Breast epithelium (tissue), 4 donors: ENCODE measurements at regions not wholly inside any gene's neighbourhood (a gene's known extent, or its start where the extent isn't known, plus 50 kb on each side); places are given as distances from the start of the nearest gene placed in this dataset.

ENCODE experiments used
- DNase-seq, 2 donors: peaks; one replicate each; pipeline ENCODE4 v3.0.0-alpha.2; 2019; ENCODE audit warnings: low spot score in 2 of 2
- H3K27ac ChIP-seq, 2 donors: fragments of 200-600 bp; sonication (generic) in 1 of 2; one replicate each; pipeline ENCODE4 v1.5.1; 2016 to 2019; ENCODE audit warnings: mild to moderate bottlenecking in 1 of 2
- H3K27me3 ChIP-seq, 2 donors: fragments of 200-600 bp; sonication (generic) in 1 of 2; one replicate each; pipeline versions ENCODE4 v1.5.1 to v1.6.0; 2017 to 2019; ENCODE audit warnings: control low read depth in 1 of 2, mild to moderate bottlenecking in 1 of 2
- H3K36me3 ChIP-seq: fragments of 200-600 bp; one replicate; pipeline ENCODE4 v1.5.1; 2019
- H3K4me1 ChIP-seq, 2 donors: fragments of 200-600 bp; sonication (generic); one replicate each; pipeline ENCODE4 v1.5.1; 2016 to 2019; ENCODE audit warnings: control low read depth in 1 of 2
- H3K4me3 ChIP-seq, 3 donors: fragments of 200-600 bp; sonication (generic); 1 replicate in 2 of 3; 2 replicates in 1 of 3; pipeline ENCODE4 v1.5.1; 2016 to 2019; ENCODE audit warnings: mild to moderate bottlenecking in 3 of 3, moderate library complexity in 2 of 3
- H3K9me3 ChIP-seq, 2 donors: fragments of 200-600 bp; sonication (generic) in 1 of 2; one replicate each; pipeline ENCODE4 v1.5.1; 2016 to 2019; ENCODE audit warnings: control low read depth in 1 of 2
- CTCF ChIP-seq, 3 donors: fragments of 450-650 bp; IDR thresholded peaks; one replicate each; pipeline ENCODE4 v1.5.1; 2016 to 2017; ENCODE audit warnings: antibody characterized with exemption in 3 of 3, mild to moderate bottlenecking in 3 of 3, moderate library complexity in 3 of 3
- POLR2A ChIP-seq: fragments of 450-650 bp; IDR thresholded peaks from one replicate; pipeline ENCODE4 v1.6.1; 2016; ENCODE audit warnings: antibody characterized with exemption, mild to moderate bottlenecking, moderate library complexity
- POLR2AphosphoS5 ChIP-seq, 3 donors: sonication (generic); formaldehyde crosslinking; IDR thresholded peaks; one replicate each; pipeline ENCODE4 v1.6.1; 2017; ENCODE audit warnings: antibody characterized with exemption in 3 of 3
- intact Hi-C: fragments of 100-400 bp; cut with DNase I; formaldehyde crosslinking; loops from one replicate; pipeline ENCODE4 v1.15.1; 2023; ENCODE audit warnings: low total_unique reads

GRCh38 chr11:82577246-82577645 lies 156.4 kb downstream of the FAM181B start:
- no peaks in the 10 kb centered on the region for H3K36me3 ChIP-seq
- no peak for TF ChIP-seq CTCF (IDR thresholded peaks at IDR 0.05)
- TF ChIP-seq POLR2AphosphoS5 (IDR thresholded peaks at IDR 0.05), result no peak
- no peak for TF ChIP-seq POLR2A
- no peak overlapping the region for H3K4me3 ChIP-seq
- DNase-seq, result no peak
- H3K27ac ChIP-seq, result no peak overlapping the region
- intact Hi-C loops, result no loop called here
- H3K9me3 ChIP-seq, result no peaks in the 10 kb centered on the region
- H3K4me1 ChIP-seq, result no peaks in the 10 kb centered on the region
- peaks cover 0 to 9% of the 10 kb centered on the region in 2 donors for H3K27me3 ChIP-seq

- no peaks in the 10 kb centered on the region for H3K36me3 ChIP-seq
- no peaks in the 10 kb centered on the region for H3K27me3 ChIP-seq
- no peaks in the 10 kb centered on the region for H3K9me3 ChIP-seq
- no peak overlapping the region for H3K4me3 ChIP-seq
- intact Hi-C loops, result no loop called here
- H3K27ac ChIP-seq, result no peak overlapping the region
- TF ChIP-seq POLR2AphosphoS5 (IDR thresholded peaks at IDR 0.05) (no peak), POLR2A (no peak), CTCF (IDR thresholded peaks at IDR 0.05) (no peak)
- H3K4me1 ChIP-seq, result no peaks in the 10 kb centered on the region
- no peak for DNase-seq
These were observed 172.8 kb downstream of the FAM181B start for GRCh38 chr11:82560836-82561235.

GRCh38 chr11:82559609-82560008 lies 174.1 kb downstream of the FAM181B start:
- intact Hi-C loops, result no loop called here
- DNase-seq, result no peak
- Histone ChIP-seq H3K27me3 (no peaks in the 10 kb centered on the region), H3K36me3 (no peaks in the 10 kb centered on the region), H3K27ac (no peak overlapping the region), H3K4me3 (no peak overlapping the region), H3K4me1 (no peaks in the 10 kb centered on the region), H3K9me3 (no peaks in the 10 kb centered on the region)
- TF ChIP-seq POLR2AphosphoS5 (IDR thresholded peaks at IDR 0.05), result no peak
- no peak for TF ChIP-seq CTCF (IDR thresholded peaks at IDR 0.05)
- no peak for TF ChIP-seq POLR2A

- no peak for TF ChIP-seq CTCF (IDR thresholded peaks at IDR 0.05)
- no peak for TF ChIP-seq POLR2A
- TF ChIP-seq POLR2AphosphoS5 (IDR thresholded peaks at IDR 0.05), result no peak
- H3K9me3 ChIP-seq, result no peaks in the 10 kb centered on the region
- DNase-seq, result no peak
- no peaks in the 10 kb centered on the region for H3K27me3 ChIP-seq
- H3K4me1 ChIP-seq, result no peaks in the 10 kb centered on the region
- intact Hi-C loops, result no loop called here
- H3K4me3 ChIP-seq, result no peak overlapping the region
- H3K36me3 ChIP-seq, result no peaks in the 10 kb centered on the region
- H3K27ac ChIP-seq, result no peak overlapping the region
These were observed 176.4 kb downstream of the FAM181B start for GRCh38 chr11:82557274-82557673.

GRCh38 chr11:82556210-82556609 lies 177.5 kb downstream of the FAM181B start:
- no peak overlapping the region for H3K4me3 ChIP-seq
- H3K9me3 ChIP-seq, result no peaks in the 10 kb centered on the region
- H3K4me1 ChIP-seq, result no peaks in the 10 kb centered on the region
- DNase-seq, result no peak
- no peaks in the 10 kb centered on the region for H3K36me3 ChIP-seq
- H3K27me3 ChIP-seq, result no peaks in the 10 kb centered on the region
- H3K27ac ChIP-seq, result no peak overlapping the region
- no peak for TF ChIP-seq CTCF (IDR thresholded peaks at IDR 0.05)
- TF ChIP-seq POLR2AphosphoS5 (IDR thresholded peaks at IDR 0.05), result no peak
- intact Hi-C loops, result no loop called here
